Bronchial epithelial cell (primary cell): ENCODE measurements at regions not wholly inside any gene's neighbourhood (a gene's known extent, or its start where the extent isn't known, plus 50 kb on each side); places are given as distances from the start of the nearest gene placed in this dataset.

Experiments used
- DNase-seq: peaks from one replicate; pipeline ENCODE4 v3.0.0-alpha.2; 2010; ENCODE audit warnings: low read depth
- FAIRE-seq: peaks from 2 replicates; lab custom pipeline; 2011; peaks lifted over from hg19 to GRCh38; lab: Jason Lieb, UNC
- H3K27me3 ChIP-seq: 2 replicates; pipeline ENCODE4 v1.5.1; 2011; ENCODE audit warnings: low read length; ENCODE audit not compliant: control insufficient read depth, insufficient read depth
- H3K36me3 ChIP-seq: 2 replicates; pipeline ENCODE4 v1.5.1; 2011; ENCODE audit warnings: low read length; ENCODE audit not compliant: control insufficient read depth, insufficient read depth
- H3K4me3 ChIP-seq: 2 replicates; pipeline ENCODE4 v1.5.1; 2011; ENCODE audit warnings: mild to moderate bottlenecking, low read depth, low read length, control low read depth
- TF ChIP-seq, protein P1 (sequence below): IDR thresholded peaks from 2 replicates; pipeline ENCODE4 v1.5.1; 2011; ENCODE audit warnings: mild to moderate bottlenecking, moderate library complexity, low read length, control low read depth, inconsistent platforms; ENCODE audit not compliant: insufficient read depth, severe bottlenecking

GRCh38 chr6:104418125-104418524 is 441.6 kb downstream of the HACE1 start:
- no peak for DNase-seq
- H3K27me3 ChIP-seq: no peaks in the 10 kb centered on the region
- H3K36me3 ChIP-seq: no peaks in the 10 kb centered on the region
- H3K4me3 ChIP-seq: no peak overlapping the region
- no peak for FAIRE-seq
- TF ChIP-seq, protein P1, sequence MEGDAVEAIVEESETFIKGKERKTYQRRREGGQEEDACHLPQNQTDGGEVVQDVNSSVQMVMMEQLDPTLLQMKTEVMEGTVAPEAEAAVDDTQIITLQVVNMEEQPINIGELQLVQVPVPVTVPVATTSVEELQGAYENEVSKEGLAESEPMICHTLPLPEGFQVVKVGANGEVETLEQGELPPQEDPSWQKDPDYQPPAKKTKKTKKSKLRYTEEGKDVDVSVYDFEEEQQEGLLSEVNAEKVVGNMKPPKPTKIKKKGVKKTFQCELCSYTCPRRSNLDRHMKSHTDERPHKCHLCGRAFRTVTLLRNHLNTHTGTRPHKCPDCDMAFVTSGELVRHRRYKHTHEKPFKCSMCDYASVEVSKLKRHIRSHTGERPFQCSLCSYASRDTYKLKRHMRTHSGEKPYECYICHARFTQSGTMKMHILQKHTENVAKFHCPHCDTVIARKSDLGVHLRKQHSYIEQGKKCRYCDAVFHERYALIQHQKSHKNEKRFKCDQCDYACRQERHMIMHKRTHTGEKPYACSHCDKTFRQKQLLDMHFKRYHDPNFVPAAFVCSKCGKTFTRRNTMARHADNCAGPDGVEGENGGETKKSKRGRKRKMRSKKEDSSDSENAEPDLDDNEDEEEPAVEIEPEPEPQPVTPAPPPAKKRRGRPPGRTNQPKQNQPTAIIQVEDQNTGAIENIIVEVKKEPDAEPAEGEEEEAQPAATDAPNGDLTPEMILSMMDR: no peak

GRCh38 chr6:104414723-104415122 is 445.0 kb downstream of the HACE1 start:
- FAIRE-seq: no peak
- Histone ChIP-seq H3K36me3 (no peaks in the 10 kb centered on the region), H3K4me3 (no peak overlapping the region), H3K27me3 (no peaks in the 10 kb centered on the region)
- TF ChIP-seq, protein P1: no peak
- no peak for DNase-seq

DNA sequence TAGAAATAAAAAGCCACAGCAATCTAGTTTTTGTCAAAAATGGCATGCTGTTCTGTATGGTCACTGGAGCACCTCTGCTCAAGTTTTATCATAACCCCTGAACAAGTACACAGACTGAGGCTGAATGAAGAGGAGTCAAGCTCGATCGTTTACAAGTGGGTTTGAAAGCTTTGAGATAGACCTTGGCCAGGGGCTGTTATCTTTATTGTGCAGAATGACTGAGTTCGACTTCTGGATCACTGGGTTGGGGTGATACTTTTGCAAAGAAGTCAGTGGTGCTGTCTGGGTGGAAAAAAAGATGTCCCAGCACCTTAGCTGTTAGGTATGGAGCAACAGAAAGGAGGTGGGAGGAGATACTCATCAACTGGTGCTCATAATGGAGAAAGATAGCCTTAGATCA is 446.0 kb downstream of the HACE1 start:
- TF ChIP-seq, protein P1: no peak
- no peak for FAIRE-seq
- Histone ChIP-seq H3K27me3 (no peaks in the 10 kb centered on the region), H3K36me3 (no peaks in the 10 kb centered on the region), H3K4me3 (no peak overlapping the region)
- DNase-seq: no peak

DNA sequence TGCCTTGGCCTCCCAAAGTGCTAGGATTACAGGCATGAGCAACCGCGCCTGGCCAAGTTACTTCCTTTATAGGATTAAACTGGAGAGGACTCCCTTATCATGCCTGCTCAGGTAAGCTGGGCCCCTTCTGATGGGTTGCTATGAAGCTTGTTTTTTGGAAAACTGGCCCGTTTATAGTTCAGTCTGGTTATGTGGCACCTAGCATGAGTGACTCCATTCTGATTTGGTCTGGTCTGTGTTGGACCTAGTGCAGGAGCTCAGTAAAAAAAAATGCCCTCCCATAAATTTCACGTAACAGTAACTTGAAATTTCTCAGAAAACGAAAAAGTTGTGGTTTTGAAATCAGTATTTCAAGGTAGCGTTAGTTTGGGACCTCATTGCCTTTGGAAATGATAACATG is 448.4 kb downstream of the HACE1 start:
- no peaks in the 10 kb centered on the region for H3K36me3 ChIP-seq
- H3K27me3 ChIP-seq: no peaks in the 10 kb centered on the region
- no peak for DNase-seq
- TF ChIP-seq, protein P1: no peak
- no peak overlapping the region for H3K4me3 ChIP-seq
- no peak for FAIRE-seq

DNA sequence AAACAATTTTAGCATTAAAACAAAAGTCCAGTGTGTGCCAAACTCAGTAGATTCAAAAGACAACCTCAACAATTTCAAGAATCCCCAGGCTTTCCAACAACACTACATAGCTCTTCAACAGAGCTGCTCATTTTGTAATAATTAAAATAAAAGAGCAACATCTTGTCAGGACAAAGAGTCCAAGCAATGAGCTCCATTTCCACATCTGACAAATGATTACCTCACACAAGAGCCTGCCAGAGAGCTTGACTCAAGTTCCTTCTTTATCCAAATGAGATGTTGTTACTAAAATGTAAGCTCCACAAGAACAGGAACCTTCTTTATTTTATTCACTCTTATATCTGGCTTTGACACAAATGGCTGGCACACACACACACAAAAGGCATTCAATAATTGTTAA is 449.8 kb downstream of the HACE1 start:
- no peaks in the 10 kb centered on the region for H3K27me3 ChIP-seq
- FAIRE-seq (no peak), DNase-seq (no peak)
- H3K36me3 ChIP-seq: no peaks in the 10 kb centered on the region
- TF ChIP-seq, protein P1: no peak
- no peak overlapping the region for H3K4me3 ChIP-seq

- DNase-seq: no peak
- H3K4me3 ChIP-seq: no peak overlapping the region
- no peaks in the 10 kb centered on the region for H3K36me3 ChIP-seq
- TF ChIP-seq, protein P1: no peak
- H3K27me3 ChIP-seq: no peaks in the 10 kb centered on the region
- FAIRE-seq: no peak
Measured at GRCh38 chr6:104407957-104408356, 451.8 kb downstream of the HACE1 start.
